ENCODE measurements at regions not wholly inside any gene's neighbourhood (a gene's known extent, or its start where the extent isn't known, plus 50 kb on each side); places are given as distances from the start of the nearest gene placed in this dataset.

DNA sequence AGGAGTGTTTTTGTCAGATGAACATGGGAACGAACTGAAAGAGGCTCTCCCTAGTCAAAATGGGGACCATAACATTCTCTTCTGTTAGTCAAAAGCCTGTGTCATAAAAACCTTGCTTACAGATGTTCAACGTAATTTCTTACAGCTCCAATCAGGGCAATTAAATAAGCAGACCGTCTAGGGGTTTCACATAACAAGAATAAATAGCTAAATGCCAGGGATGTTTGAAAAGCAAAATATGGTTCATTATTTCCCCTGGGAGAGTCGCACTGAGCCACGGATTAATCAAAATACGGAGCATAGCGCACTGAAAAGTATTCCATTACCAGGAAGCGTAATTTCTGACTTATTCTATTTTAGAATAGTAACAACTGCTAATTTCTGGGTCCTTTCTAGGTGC lies 63.7 kb upstream of the MRI1 start:
- TF ChIP-seq, protein P1, sequence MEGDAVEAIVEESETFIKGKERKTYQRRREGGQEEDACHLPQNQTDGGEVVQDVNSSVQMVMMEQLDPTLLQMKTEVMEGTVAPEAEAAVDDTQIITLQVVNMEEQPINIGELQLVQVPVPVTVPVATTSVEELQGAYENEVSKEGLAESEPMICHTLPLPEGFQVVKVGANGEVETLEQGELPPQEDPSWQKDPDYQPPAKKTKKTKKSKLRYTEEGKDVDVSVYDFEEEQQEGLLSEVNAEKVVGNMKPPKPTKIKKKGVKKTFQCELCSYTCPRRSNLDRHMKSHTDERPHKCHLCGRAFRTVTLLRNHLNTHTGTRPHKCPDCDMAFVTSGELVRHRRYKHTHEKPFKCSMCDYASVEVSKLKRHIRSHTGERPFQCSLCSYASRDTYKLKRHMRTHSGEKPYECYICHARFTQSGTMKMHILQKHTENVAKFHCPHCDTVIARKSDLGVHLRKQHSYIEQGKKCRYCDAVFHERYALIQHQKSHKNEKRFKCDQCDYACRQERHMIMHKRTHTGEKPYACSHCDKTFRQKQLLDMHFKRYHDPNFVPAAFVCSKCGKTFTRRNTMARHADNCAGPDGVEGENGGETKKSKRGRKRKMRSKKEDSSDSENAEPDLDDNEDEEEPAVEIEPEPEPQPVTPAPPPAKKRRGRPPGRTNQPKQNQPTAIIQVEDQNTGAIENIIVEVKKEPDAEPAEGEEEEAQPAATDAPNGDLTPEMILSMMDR (IDR thresholded peaks at IDR 0.05), result no peak
- no peak for TF ChIP-seq EZH2phosphoT487 (IDR thresholded peaks at IDR 0.05)
